DMS53 (cell line): ENCODE measurements at regions not wholly inside any gene's neighbourhood (a gene's known extent, or its start where the extent isn't known, plus 50 kb on each side); places are given as distances from the start of the nearest gene placed in this dataset.

ENCODE experiments used
- DNase-seq: peaks from one replicate; lab custom pipeline; 2025; lab: John Stamatoyannopoulos, UW

DNA sequence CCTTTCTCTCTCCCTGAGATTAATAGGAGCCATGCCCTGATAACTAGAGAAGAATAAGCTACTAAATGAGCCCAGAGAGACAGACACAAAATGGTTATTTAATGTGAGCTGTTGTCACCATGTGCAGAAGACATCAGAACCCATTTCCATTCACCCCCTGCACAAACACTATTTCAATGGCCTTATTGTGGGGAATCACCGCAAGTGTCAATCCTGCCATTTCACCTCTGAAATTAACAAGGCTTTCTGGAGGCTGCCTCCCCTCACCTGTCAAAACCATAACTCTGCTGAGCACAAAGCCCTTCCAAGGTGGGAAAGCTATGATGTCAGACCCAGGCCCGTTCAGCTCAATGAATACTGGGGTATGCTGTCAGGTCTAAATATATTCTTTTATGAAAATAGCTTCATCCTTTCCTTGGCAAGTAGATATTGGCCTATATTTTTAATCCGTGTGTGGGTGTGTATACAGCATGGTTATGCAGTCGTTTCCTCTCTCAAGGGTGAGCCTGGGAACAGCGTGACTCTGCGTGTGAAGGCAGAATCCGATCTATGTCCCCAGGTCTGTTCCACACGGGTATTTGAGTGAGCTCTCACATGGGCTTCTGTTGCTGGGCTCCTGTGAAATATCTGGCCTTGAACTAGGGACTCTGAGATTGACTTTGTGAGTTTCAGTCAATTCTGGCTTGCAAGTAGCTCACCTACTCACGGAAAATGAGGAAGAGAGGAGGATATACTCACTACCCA, 266.3 kb downstream of the FBXW7 start:
- DNase-seq: no peak

- DNase-seq: no peak
Observed at GRCh38 chr4:152267811-152268210, 268.1 kb downstream of the FBXW7 start.

- no peak for DNase-seq
Observed at GRCh38 chr4:152266831-152267480, 268.9 kb downstream of the FBXW7 start.

DNA sequence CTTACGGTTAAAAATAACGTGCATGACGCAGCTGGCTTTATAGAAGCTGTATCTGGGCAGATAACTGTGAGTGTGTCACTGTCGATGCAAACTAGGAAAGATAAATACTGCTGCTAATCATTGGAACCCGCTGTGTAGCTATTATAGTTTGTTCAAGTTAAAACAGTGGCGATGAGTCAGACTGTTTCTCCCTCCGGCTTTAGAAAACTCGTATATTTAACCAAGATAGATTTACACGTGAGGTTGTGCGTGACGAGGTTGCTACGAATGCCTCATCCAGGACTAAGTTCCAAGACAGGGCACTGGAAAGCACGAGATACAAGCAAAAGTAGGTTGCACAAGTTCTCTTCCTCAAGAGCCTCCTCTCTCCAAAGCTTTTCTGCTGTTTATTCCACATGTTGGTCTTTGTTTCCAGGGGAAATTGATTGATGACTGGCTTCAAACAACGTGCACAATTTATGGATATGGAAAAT, 270.7 kb downstream of the FBXW7 start:
- DNase-seq: peak; percentile 89

DNA sequence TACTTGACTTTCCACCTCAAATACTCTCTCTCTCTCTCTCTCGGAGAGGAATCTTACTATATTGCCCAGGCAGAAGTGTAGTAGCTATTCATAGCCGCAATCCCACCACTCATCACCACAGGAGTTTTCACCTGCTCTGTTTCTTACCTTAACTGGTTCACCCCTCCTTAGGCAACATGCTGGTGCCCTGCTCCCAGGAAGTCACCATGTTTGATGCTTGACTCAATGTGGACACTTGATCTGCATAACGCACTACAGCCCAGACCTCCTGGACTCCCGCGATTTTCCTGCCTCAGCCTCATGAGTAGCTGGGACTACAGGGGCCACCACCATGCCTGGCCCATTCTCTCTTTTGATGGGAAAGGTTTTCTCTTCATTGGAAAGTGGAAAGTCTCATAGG, 271.8 kb downstream of the FBXW7 start:
- peak; percentile 48 for DNase-seq

DNA sequence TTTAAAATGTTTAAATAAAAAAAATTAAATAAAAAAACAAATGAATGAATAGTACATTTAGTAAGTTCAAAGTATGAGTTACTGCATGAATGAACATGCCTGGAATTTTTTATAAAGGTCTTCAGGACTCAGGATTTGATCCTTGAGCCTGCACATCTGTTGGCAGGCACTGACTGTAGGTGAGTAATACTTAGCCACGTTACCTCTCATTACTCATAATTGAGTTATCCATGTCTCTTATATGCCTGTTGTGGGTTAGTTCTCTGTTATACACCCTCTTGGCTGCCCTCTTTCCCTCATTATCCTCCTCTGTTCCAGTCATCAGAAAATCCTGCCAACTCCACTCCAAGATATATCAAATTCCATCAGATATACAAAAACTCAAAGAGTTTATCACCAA, 276.0 kb downstream of the FBXW7 start:
- no peak for DNase-seq

DNA sequence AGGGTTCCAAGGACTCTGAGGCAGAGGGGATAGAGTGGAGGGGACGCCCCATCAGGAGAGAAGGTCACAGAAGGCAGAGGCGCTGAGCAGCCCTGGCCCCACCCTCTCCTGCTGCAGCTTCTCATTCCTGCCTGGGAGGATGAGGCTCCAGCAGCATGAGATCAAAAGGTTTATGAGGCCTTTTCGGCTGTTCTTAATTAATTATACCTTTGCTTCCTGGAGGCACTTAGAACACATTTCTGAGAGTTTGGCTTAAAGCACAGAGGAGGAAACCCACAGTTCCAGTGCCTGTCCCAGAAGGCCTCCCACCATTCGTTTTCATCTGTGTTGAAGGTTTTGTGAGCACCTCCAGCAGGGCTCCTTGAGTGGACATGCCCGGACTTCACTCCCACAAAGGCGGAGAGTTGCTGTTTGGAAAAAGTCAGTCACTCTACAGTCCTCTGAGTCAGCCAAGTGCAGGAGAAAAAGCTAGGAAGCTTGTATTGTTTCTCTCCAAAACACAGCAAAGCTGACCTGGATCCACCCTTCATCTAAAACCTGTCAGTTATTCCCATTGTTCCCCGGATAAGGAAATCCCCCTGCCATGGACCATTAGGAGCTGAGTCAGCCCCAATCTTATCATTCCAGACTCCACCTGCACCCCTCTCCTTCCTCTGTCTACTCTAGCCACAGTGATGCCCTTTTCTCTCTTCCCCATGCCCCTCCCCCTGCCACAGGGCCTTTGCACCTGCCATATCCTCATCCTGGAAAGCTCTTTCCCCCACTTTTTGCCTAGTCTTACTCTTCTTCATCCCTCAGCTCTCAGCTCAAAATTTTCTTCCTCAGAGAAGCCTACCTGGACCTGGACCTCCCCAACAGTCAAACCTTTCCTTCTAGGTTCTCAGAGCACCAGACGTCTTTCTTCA, 276.8 kb downstream of the FBXW7 start:
- no peak for DNase-seq

- DNase-seq: no peak
Observed at GRCh38 chr4:152258391-152258790, 277.5 kb downstream of the FBXW7 start.

- peak; percentile 25 for DNase-seq
Observed at GRCh38 chr4:152257601-152258066, 278.3 kb downstream of the FBXW7 start.

DNA sequence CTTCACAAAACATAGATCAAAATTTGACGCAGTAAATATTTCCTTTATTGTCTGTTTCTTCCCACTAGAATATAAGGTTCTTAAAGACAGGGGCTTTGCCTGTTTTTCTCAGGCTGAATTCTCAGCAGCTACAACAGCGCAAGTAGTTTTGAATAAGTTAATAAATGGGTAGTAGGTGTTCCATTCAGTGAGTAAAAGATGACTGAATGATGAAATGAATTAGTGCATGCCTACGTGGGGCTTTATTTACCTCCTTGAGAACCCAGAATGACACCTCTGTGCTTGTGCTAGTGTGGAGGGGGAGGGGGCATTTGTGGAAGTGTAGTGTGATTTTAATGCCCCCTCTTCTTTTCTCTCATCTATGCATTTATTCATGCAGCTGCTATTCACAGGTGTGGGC, 278.9 kb downstream of the FBXW7 start:
- DNase-seq: no peak

DNA sequence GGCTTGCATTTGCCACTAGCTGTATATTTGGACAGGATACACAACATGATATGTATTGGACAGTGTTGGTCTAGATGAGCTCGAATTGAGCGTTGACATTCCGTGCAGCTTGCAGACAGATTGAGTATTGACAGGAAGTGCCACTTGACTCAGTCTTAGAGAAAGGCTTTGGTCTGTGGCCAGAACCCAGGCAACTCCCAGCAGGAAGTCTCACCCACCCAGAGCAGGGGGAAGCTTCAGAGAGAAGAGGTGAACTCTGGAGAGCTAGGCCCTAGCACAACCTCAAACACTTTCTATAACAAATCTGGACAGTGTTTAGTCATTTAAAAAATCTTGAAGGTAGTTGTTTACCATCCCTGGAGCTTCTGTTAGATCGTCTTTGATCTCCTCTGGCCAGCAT, 280.5 kb downstream of the FBXW7 start:
- DNase-seq: peak; percentile 80

DNA sequence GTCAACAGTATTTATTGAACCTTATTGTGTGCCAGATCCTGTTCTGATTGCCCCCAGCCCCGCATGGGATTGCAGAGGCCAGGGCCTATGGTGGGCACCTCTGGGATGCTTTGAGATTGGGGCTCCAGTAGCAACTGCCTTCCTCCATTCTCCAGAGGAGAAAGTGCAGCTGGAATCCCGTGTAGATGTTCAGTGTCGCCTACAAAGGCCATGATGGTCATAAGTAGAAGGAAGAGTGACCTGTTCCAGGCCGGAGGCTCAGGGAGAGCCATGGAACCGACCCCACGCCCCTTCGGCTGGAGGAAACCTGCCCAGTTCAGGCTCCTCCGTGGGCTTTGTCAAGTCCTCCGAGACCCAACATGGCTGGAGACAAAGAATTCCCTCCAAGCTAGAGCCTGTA, 287.5 kb downstream of the FBXW7 start:
- DNase-seq: no peak

DNA sequence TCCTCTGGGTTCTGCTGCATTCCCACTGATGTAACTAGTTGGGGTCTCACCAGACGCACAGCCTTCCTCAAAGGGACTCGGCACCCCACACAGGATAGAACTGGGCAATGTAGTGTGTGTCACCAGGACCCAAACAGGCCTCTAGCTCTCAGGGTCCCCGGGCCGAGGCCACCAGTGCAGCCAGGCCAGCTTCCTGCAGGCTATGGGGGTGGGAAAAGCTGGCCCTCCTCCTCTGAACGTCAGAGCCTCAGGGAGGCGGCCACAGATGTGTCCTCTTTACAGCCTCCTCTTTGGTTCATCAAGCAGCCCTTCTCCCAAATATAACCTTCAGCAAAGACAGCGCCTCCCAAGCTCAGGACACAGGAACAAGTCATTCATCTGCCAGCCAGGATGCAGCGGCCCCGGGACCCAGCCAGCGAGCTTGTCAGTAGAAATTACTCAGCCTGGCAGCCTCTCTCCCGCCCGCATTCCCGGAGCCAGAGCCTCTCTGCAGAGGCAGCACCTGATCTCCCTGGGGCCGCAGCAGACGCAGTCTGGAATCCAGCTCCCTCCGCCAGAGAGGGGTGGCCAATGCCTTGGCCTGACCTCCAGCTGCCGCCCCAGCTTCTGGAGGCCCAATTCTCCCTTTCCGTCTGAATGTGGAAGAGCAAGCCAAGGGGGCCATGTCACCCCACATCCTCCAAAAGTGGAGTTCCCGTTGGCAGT, 288.5 kb downstream of the FBXW7 start:
- DNase-seq: no peak

DNA sequence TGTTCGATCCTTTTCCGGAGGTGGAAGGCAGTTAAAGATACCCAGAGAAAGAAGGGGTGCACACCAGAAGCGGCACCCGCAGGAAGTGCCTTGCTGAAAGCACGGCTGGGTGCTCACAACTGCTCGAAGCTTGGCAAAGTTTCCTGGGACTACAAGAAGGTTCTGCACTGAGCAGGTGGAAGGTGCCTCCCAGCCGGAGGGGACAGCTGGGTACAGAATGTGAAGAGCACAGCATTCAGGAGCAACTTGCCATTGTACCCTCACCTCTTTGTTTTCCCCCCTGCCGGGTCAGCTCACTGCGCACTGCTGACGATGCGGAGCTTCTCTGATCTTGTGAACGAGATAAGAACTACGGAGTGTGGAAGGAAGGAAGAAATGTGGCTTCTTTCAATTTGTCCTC, 289.2 kb downstream of the FBXW7 start:
- no peak for DNase-seq

DNA sequence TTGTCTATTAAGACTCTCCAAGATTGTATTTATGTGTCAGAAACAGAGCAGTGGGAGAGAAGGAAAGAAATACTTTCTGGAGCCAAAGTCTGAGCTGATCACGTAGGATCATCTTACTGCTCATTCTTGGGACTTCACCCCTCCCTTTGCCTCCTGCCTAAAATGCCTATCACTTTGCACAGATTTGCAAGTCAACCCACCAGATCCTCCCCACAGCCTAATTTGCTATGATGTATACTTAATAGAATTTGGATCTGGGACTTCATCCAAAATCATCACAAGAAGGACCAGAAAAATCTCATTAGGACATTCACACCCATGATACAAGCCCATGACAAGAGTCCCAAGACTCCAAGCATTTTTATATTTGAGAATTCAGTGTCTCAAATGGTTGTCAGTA, 290.2 kb downstream of the FBXW7 start:
- no peak for DNase-seq

DNA sequence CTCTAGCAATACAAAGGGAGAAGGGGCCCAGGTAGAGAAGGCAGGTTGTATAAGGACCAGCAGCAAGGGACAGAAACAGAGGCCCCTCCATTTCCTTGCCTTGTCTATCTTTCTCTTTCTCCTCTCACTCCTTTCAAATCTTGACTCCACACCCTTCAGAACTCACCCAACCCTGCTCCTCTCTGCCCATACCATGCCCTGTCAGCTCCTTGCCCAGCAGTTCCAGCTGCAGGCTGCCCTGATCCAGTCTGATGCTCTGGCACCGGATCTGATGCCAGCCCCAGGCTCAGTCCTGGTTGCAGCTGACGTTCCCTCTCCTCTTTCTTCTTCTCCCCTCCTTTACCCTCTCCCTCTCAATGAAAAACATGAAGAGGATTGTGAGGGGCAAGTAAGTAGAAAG, 291.2 kb downstream of the FBXW7 start:
- DNase-seq: no peak

- peak; percentile 4 for DNase-seq
Observed at GRCh38 chr4:152243896-152244595, 291.8 kb downstream of the FBXW7 start.

DNA sequence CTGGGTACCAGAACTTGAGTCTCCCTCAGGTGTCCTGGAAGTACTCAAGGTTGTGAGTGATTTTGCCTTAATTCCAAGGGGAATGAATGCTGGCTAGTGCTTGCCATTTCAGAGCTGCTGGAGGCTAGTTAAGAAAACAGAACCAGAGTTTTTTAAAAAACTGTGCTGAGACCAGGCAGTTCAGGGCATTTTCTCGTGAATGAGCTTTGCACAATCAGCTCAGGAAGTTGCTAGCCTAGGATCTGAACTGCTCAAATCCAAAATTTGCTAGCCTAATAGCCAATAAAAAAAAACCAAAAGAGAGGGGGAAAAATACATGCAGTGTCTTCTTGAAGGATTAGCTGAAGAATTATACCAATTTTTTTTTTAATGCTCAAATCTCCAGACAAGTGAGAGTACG, 292.7 kb downstream of the FBXW7 start:
- DNase-seq: no peak

- DNase-seq: no peak
Observed at GRCh38 chr4:152240232-152240631, 295.7 kb downstream of the FBXW7 start.

DNA sequence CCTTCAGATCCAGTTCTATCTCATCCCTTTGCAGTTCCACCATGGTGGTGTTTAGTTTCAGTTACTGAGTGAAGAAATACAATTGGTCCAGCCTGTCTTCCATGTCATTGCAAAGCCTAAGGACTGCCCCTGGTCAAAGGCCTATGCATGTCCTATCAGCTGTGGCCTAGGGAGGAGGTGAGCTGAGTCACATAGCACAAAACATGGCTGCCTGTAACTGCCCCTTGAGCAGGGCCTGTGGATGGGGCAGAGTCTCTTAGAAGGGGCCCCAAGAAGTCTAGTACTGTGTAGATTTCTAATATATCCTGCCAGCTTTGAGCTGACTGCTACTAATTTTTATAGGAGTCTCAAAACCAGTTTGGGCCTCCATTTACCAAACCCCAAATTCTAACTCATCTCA, 296.7 kb downstream of the FBXW7 start:
- DNase-seq: peak; percentile 23

DNA sequence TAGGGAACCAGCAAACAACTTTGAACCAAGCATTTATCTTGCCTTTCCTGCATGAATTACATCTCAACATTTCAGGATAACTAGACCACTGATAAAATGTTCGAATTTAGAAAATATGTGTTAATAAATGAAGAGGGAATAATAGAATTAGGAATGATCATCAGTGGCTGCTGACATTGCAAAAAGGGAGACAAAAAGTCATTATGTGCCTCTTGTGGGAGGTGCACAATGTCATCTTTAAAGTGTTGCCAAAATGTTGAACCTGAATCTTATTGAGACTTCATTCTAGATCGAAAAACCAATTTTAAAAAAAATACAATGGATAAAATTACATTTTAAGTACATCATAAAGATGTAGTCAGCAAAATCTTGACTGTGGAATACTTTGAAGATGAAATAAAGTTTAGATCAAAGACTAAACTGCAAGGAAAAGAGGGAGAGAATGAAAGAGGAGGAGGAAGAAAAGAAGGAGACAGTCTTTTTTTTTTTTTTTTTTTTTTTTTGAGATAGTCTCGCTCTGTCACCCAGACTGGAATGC, 299.3 kb downstream of the FBXW7 start:
- DNase-seq: no peak
